ENCODE measurements at regions not wholly inside any gene's neighbourhood (a gene's known extent, or its start where the extent isn't known, plus 50 kb on each side); places are given as distances from the start of the nearest gene placed in this dataset.
A peak's percentile ranks its signal among the peaks of the same experiment; 100 is the strongest.

GRCh38 chr6:4588163-4588562 is 188.0 kb upstream of the CDYL start:
- DNase-seq (ENCODE audit: low read depth), result no peak

GRCh38 chr6:4587171-4587570 is 189.0 kb upstream of the CDYL start:
- no peak for DNase-seq (ENCODE audit: low read depth)

- DNase-seq (ENCODE audit: low read depth), result no peak
Observed at GRCh38 chr6:4586469-4586859, 189.7 kb upstream of the CDYL start.

- no peak for DNase-seq (ENCODE audit: low read depth)
Observed at GRCh38 chr6:4585682-4586468, 190.3 kb upstream of the CDYL start.

GRCh38 chr6:4584801-4585200 is 191.4 kb upstream of the CDYL start:
- no peak for DNase-seq (ENCODE audit: low read depth)

- no peak for DNase-seq (ENCODE audit: low read depth)
Observed at GRCh38 chr6:4582506-4583417, 193.4 kb upstream of the CDYL start.

GRCh38 chr6:4581468-4582385 is 194.5 kb upstream of the CDYL start:
- DNase-seq (ENCODE audit: low read depth), result no peak

GRCh38 chr6:4580361-4580760 is 195.8 kb upstream of the CDYL start:
- no peak for DNase-seq (ENCODE audit: low read depth)

- peak; percentile 51 for DNase-seq (ENCODE audit: low read depth)
Observed at GRCh38 chr6:4577406-4577805, 198.8 kb upstream of the CDYL start.

- DNase-seq (ENCODE audit: low read depth), result no peak
Observed at GRCh38 chr6:4575714-4576113, 200.5 kb upstream of the CDYL start.

GRCh38 chr6:4574007-4574406 is 202.2 kb upstream of the CDYL start:
- peak; percentile 16 for DNase-seq (ENCODE audit: low read depth)

GRCh38 chr6:4571011-4571410 is 205.2 kb upstream of the CDYL start:
- DNase-seq (ENCODE audit: low read depth), result no peak

- no peak for DNase-seq (ENCODE audit: low read depth)
Observed at GRCh38 chr6:4568138-4568537, 208.1 kb upstream of the CDYL start.

- DNase-seq (ENCODE audit: low read depth), result no peak
Observed at GRCh38 chr6:4567141-4567540, 209.1 kb upstream of the CDYL start.

GRCh38 chr6:4565301-4566250 is 210.6 kb upstream of the CDYL start:
- no peak for DNase-seq (ENCODE audit: low read depth)

- peak; percentile 32 for DNase-seq (ENCODE audit: low read depth)
Observed at GRCh38 chr6:4564801-4565271, 211.4 kb upstream of the CDYL start.

- DNase-seq (ENCODE audit: low read depth), result no peak
Observed at GRCh38 chr6:4563877-4564276, 212.3 kb upstream of the CDYL start.

GRCh38 chr6:4563156-4563555 is 213.0 kb upstream of the CDYL start:
- DNase-seq (ENCODE audit: low read depth), result no peak

- DNase-seq (ENCODE audit: low read depth), result no peak
Observed at GRCh38 chr6:4561773-4562400, 214.3 kb upstream of the CDYL start.

GRCh38 chr6:4561078-4561435 is 215.1 kb upstream of the CDYL start:
- DNase-seq (ENCODE audit: low read depth), result no peak

All from forelimb muscle (tissue), 1 donor.